ENCODE measurements at regions not wholly inside any gene's neighbourhood (a gene's known extent, or its start where the extent isn't known, plus 50 kb on each side); places are given as distances from the start of the nearest gene placed in this dataset.

DNA sequence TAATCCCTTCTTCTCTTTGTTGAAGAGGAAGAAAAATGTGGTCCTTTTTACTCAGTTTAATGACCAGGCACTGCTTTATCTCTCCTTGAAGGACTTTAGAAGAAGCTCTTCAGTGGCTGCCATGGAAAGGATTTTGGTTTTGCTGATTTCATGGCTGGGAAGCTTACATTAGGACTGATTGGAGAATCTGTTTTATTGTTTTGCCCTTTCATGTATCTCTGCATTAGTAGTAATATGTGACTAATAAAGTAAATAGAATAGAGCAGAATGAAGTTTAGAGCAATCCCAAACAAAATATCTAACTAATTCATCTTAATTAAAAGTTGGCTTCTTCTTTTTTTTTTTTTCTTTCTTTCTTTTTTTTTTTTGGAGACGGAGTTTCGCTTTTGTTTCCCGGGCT is 502.9 kb downstream of the HAO1 start:
- Histone ChIP-seq H3K36me3 (no peaks in the 10 kb centered on the region), H3K4me3 (no peak overlapping the region), H3K27me3 (no peaks in the 10 kb centered on the region), H3K4me1 (no peaks in the 10 kb centered on the region), H3K9ac (ENCODE audit: low read depth in 2 of 2, low read length in 2 of 2) (no peak overlapping the region), H3K9me3 (no peaks in the 10 kb centered on the region), H3K27ac (no peak overlapping the region)
- TF ChIP-seq, protein P1, sequence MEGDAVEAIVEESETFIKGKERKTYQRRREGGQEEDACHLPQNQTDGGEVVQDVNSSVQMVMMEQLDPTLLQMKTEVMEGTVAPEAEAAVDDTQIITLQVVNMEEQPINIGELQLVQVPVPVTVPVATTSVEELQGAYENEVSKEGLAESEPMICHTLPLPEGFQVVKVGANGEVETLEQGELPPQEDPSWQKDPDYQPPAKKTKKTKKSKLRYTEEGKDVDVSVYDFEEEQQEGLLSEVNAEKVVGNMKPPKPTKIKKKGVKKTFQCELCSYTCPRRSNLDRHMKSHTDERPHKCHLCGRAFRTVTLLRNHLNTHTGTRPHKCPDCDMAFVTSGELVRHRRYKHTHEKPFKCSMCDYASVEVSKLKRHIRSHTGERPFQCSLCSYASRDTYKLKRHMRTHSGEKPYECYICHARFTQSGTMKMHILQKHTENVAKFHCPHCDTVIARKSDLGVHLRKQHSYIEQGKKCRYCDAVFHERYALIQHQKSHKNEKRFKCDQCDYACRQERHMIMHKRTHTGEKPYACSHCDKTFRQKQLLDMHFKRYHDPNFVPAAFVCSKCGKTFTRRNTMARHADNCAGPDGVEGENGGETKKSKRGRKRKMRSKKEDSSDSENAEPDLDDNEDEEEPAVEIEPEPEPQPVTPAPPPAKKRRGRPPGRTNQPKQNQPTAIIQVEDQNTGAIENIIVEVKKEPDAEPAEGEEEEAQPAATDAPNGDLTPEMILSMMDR (IDR thresholded peaks at IDR 0.05) = no peak
- no peak for DNase-seq
- intact Hi-C loops (cut with DNase I) = no loop called here

DNA sequence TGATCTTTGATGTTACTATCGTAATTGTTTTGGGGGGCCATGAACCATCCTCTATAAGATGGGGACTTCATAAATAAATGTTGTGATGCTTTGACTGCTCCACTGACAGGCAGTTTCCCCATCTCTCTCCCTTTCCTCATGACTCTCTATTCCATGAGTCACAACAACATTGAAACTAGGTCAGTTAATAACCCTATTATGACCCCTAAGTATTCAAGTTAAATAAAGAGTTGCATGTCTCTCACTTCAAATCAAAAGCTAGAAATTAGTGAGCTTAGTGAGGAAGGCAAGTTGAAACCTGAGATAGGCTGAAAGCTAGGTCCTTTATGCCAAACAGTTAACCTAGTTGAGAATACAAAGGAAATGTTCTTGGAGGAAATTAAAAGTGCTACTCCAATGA is 491.0 kb downstream of the HAO1 start:
- TF ChIP-seq, protein P1 (IDR thresholded peaks at IDR 0.05) = no peak
- H3K4me3 ChIP-seq = no peak overlapping the region
- H3K36me3 ChIP-seq = no peaks in the 10 kb centered on the region
- intact Hi-C loops (cut with DNase I) = no loop called here
- no peaks in the 10 kb centered on the region for H3K9me3 ChIP-seq
- DNase-seq = no peak
- H3K27ac ChIP-seq = no peak overlapping the region
- no peaks in the 10 kb centered on the region for H3K4me1 ChIP-seq
- no peak overlapping the region for H3K9ac ChIP-seq (ENCODE audit: low read depth in 2 of 2, low read length in 2 of 2)
- H3K27me3 ChIP-seq = no peaks in the 10 kb centered on the region

DNA sequence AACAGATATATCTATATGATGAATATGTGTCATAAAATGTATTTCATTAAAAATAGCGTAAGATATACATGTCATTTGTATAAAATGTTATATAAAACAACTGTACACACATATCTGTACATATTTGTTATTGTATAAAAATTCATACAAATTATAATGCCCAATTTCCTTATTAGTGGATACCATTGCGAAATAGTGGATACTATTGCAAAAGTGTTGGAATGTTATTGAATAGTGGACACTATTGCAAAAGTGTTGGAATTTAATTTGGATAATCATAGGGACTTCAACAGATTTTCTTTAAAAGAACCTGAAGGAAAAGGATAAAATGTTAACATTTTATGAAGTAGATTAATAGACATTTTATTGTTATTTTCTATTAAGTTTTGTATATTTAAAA is 487.4 kb downstream of the HAO1 start:
- Histone ChIP-seq H3K36me3 (no peaks in the 10 kb centered on the region), H3K9ac (ENCODE audit: low read depth in 2 of 2, low read length in 2 of 2) (no peak overlapping the region), H3K4me1 (no peaks in the 10 kb centered on the region), H3K9me3 (no peaks in the 10 kb centered on the region), H3K4me3 (no peak overlapping the region), H3K27me3 (no peaks in the 10 kb centered on the region), H3K27ac (no peak overlapping the region)
- intact Hi-C loops (cut with DNase I) = no loop called here
- DNase-seq = no peak
- TF ChIP-seq, protein P1 (IDR thresholded peaks at IDR 0.05) = no peak

DNA sequence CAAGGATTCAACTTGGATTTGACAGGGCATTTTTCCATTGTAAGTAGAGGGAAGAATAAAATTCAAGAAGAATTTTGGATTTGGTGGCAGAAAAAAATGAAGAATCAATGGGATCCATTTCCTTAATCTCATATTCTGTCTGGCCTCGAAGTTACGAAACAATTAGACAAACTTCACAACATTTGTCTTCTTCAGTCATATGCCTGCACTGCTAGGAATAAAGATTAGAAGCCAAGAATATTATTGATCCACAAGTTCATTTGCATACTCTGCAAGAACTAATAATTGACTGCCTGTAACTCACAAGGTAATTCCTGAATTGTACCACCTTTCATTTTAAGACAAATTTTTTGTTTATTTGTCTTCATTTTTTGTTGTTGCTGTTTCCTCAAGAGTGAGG is 486.2 kb downstream of the HAO1 start:
- TF ChIP-seq, protein P1 (IDR thresholded peaks at IDR 0.05) = no peak
- intact Hi-C loops (cut with DNase I) = no loop called here
- no peaks in the 10 kb centered on the region for H3K9me3 ChIP-seq
- H3K27me3 ChIP-seq = no peaks in the 10 kb centered on the region
- no peaks in the 10 kb centered on the region for H3K36me3 ChIP-seq
- no peak overlapping the region for H3K27ac ChIP-seq
- no peaks in the 10 kb centered on the region for H3K4me1 ChIP-seq
- no peak for DNase-seq
- no peak overlapping the region for H3K4me3 ChIP-seq
- no peak overlapping the region for H3K9ac ChIP-seq (ENCODE audit: low read depth in 2 of 2, low read length in 2 of 2)

DNA sequence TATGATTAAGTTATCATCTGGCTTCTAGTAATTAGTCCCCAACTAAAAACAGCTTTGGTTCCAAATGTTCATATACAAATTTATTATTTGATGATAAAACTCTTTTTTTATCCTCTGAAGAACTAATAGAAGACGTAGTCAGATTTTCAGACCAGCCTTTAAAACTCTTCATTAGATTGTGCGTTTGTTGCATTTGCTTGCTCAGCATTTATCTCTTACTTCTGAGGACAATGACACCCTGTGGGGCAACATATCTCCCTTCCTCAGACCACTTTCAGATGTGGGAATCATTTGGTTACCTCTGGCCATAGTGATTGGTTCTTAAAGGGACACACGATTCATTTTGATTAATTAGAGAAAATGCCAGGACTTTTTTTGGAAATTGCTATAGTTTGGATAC is 481.8 kb downstream of the HAO1 start:
- H3K27me3 ChIP-seq = no peaks in the 10 kb centered on the region
- H3K4me1 ChIP-seq = no peaks in the 10 kb centered on the region
- H3K36me3 ChIP-seq = no peaks in the 10 kb centered on the region
- TF ChIP-seq, protein P1 (IDR thresholded peaks at IDR 0.05) = no peak
- DNase-seq = no peak
- no peak overlapping the region for H3K27ac ChIP-seq
- intact Hi-C loops (cut with DNase I) = no loop called here
- H3K9ac ChIP-seq (ENCODE audit: low read depth in 2 of 2, low read length in 2 of 2) = no peak overlapping the region
- no peak overlapping the region for H3K4me3 ChIP-seq
- H3K9me3 ChIP-seq = no peaks in the 10 kb centered on the region

DNA sequence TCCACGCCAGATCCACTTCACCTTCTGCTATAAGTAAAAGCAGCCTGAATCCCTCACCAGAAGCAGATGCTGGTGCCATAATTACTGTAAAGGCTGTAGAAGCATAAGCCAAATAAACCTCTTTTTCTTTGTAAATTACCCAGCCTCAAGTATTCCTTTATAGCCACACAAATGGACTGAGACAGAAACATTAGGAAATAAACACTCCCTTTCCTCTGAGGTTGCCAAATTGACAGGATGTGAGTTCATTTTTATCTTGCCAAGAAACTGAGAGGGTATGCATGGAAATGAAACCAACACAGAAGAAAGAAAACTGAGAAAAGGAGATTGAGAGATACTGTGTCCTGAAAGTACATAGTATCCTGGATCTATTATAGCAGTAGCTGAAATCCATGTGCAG is 481.2 kb downstream of the HAO1 start:
- no peak for DNase-seq

More for the DNA sequence above, 481.2 kb downstream of the HAO1 start:
- intact Hi-C loops (cut with DNase I) = no loop called here
- TF ChIP-seq, protein P1 (IDR thresholded peaks at IDR 0.05) = no peak
- no peaks in the 10 kb centered on the region for H3K27me3 ChIP-seq
- H3K4me1 ChIP-seq = no peaks in the 10 kb centered on the region
- H3K36me3 ChIP-seq = no peaks in the 10 kb centered on the region
- no peak overlapping the region for H3K27ac ChIP-seq
- no peaks in the 10 kb centered on the region for H3K9me3 ChIP-seq
- H3K4me3 ChIP-seq = no peak overlapping the region
- no peak overlapping the region for H3K9ac ChIP-seq (ENCODE audit: low read depth in 2 of 2, low read length in 2 of 2)

All from colonic mucosa (tissue), 4 donors.